GF-D8 (cell line): ENCODE measurements at regions not wholly inside any gene's neighbourhood (a gene's known extent, or its start where the extent isn't known, plus 50 kb on each side); places are given as distances from the start of the nearest gene placed in this dataset.
"Not testable (repeated sequence)": the region's sequence is repeated elsewhere in the genome, so short reads cannot be mapped to it uniquely, and the experiment has no call there.

Experiments used
- DNase-seq: peaks from one replicate; lab custom pipeline; 2025; lab: John Stamatoyannopoulos, UW

DNA sequence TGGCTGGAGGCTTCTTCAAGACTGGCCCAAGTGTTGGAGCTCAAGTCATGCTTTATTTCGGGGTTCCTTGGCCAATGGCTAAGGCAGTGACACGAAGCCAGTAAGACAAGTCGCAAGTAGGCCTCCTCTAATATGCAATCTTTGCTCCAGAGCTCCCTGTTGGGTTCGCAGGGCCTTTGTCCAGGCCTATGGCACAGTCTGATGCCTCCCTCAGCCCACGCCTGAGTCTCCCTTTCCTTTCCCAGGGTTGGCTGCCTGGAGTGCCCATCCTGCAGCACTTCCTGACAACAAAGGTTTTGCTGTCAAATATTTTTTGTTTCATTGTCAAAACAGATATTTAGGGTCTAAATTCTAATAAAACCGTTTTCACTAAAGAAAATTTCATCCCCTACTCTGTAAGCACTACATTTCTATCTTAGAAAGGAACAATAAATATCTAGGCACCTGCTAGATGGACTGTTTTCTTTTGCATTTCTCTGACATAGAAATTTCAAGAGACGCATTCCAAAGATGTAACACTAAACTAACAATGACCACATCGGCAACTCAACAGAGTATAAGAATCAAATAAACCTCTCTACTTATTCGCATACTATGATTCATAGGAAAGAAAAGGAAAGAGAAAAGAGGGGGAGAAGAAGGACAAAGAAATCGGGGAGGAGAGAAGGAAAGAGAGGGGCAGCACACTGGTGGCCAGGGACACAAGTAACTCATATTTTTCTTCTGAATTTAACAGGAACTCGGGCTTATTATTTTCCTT is 393.1 kb upstream of the ATP11B start:
- no peak for DNase-seq

GRCh38 chr3:182400838-182401237 is 392.5 kb upstream of the ATP11B start:
- no peak for DNase-seq

- no peak for DNase-seq
Observed at GRCh38 chr3:182404031-182404430, 389.3 kb upstream of the ATP11B start.

DNA sequence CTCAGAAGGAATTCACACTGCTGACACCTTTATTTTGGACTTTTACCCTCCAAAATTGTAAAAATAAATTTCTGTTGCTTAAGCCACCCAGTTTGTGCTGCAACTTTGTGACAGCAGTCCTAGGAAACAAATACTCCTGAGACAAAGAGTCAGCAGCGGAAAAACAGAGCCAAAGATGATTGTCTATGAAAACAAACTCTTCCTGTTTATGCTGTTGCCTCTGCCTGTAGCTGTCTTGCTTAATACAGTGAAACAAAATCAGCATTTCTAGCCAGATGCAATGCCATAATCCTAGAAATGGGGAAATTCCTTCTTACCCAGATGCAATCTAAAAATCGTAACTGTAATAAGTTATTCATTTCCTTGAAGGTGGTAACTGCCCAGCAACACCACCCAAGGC is 387.5 kb upstream of the ATP11B start:
- DNase-seq, result no peak

DNA sequence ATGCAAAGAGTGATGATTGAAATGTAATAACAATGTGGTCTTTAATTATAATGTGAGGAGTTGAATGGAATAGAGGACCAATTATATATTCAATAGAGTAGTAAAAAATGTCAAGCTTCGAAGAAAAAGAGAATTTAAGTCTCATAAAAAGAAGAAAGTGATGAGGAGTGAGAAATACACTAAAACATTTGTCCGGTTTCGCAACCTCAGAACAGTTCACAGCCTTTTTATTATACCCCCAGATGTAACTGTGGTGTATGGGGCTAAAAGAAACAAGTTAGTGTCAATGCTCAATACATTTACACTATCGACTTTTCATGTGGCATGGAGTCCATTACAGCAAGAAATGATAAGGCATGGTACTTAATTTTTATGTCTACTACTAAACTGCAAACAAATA is 386.5 kb upstream of the ATP11B start:
- no peak for DNase-seq

- no peak for DNase-seq
Observed at GRCh38 chr3:182410051-182410450, 383.3 kb upstream of the ATP11B start.

DNA sequence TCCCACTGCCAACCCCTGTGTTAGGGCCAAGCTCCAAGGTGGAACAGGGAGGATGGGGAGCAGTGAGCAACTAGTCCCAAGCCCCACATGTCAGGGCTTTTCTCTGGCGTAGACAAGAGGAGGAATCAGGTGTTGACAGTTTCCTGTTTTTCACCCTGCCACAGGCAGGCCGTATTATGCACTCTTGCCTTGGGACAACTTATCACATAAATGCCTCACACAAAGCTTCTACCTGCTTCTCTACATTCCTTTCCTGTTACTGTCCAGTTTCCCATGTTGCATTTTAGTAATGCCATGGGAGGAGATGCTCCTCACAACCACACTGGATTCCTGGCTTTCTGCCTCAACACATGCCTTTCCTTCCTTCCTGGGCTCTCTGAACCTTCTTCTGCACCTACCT is 381.2 kb upstream of the ATP11B start:
- no peak for DNase-seq

DNA sequence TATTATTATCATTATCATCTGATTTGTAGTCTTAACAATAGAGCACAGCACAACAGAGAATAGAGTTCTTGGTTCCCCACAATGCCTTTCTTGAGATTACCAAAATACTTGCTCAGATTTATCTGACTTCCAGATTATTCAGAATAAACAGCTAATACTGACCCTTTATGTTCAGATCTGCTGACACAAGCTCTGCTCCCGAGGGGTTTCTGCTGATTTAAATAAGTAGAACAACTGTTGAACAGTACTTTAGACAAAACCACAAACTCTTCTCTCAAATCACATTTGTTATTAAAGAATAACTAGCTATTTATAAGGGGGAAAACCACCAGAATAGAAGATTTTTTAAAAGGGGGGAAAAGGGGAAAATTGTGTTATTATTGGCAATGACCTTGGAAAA is 380.2 kb upstream of the ATP11B start:
- no peak for DNase-seq

DNA sequence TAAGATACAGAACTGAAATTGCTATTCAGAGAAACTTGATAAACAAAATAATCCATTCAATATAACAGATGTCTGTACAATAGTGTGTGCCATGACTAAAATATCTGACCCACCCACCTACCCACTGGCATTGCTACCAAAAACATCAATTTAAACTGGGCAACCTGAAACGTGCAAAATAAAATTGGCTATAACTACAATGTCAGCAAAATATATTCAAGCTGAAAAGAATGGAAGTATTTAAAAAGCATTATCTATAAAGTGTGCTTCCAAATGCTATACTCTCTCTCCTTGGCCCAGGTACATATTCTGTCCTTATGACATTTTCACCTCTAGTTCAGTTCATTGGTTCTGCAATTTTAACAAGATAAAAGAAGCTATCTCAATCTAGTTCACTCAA is 379.6 kb upstream of the ATP11B start:
- no peak for DNase-seq

DNA sequence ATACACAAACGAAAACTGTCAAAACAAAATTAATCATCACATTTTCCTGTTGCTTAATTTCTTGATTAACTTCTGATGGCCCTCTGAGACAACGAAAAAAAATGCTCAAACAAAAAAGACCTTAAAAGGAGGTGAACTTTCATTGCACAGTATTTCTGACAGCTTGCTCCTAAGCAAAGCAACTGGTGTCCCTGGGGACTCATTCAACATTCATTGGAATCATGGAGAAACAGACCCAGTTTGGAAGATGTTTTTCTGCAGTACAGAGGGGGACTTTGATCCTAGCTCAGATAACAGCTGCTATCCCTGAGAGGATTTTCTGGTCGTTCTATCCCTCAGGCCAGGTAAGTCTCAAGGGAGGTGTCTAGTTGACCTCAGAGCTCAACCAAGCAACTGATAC is 378.7 kb upstream of the ATP11B start:
- DNase-seq, result no peak

GRCh38 chr3:182420741-182421140 is 372.6 kb upstream of the ATP11B start:
- no peak for DNase-seq

DNA sequence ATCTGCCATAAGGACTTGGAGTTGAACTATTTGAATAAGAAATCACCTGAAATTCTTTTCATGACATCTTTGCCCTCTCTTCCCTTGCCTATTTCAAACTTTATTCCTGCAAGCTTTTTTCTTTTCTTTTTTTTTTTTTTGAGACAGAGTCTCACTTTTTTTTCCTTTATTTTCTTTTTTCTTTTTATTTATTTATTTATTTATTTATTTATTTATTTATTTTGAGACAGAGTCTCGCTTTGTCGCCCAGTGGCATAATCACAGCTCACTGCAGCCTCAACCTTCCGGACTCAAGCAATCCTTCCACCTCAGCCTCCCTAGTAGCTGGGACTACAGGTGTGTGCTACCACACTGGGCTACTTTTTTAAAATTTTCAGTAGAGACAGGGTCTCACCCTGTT is 369.3 kb upstream of the ATP11B start:
- DNase-seq, result no peak

DNA sequence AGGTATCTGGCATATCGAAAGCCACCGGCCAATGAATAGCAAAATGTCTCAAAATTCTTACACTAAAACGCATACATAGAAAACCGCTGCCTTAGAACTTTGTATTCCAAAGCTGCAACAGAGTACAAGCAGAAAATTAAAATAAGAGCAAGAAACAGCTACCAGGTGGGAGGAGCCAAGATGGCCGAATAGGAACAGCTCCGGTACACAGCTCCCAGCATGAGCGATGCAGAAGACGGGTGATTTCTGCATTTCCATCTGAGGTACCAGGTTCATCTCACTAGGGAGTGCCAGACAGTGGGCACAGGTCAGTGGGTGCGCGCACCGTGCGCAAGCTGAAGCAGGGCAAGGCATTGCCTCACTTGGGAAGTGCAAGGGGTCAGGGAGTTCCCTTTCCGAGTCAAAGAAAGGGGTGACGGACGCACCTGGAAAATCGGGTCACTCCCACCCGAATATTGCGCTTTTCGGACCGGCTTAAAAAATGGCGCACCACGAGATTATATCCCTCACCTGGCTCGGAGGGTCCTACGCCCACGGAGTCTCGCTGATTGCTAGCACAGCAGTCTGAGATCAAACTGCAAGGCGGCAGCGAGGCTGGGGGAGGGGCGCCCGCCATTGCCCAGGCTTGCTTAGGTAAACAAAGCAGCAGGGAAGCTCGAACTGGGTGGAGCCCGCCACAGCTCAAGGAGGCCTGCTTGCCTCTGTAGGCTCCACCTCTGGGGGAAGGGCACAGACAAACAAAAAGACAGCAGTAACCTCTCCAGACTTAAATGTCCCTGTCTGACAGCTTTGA is 367.2 kb upstream of the ATP11B start:
- DNase-seq, result not testable (repeated sequence)

- DNase-seq, result not testable (repeated sequence)
Observed at GRCh38 chr3:182431972-182432371, 361.3 kb upstream of the ATP11B start.

DNA sequence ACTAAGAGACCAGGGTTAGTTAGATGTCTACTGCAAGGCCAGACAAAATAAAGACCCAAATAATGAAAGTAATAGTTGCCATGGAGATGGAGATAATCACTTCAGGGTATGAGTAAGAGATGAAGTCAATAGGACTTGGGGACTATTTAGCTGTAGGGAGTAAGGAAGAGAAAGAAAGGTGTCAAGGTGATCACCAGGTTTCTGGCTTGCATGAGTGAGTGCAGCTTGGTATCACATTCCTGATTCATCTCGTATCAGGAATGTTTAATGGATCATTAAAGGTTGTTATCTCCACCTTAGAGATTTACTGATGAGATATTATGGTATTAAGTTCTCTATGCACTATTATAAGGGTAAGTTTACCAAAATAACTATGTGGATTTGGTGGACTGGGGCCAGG is 357.4 kb upstream of the ATP11B start:
- DNase-seq, result no peak

DNA sequence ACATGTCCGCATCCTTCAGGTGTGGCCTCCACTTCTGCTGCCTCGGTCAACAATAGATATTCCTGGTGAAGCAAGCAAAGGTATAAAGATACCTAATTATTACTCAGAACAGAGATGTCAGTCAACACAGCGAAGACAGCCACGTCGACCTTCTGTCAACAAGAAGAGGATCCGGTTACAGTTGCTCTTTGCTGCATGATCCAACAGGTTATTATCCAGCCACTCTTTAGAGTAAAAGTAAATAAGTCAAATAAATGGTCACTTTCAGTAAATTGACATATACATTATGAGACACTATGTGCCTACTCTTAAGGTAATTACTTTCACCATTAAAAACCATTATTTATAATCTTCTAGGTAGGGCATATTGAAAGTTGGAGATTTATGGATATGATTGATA is 356.8 kb upstream of the ATP11B start:
- DNase-seq, result no peak

DNA sequence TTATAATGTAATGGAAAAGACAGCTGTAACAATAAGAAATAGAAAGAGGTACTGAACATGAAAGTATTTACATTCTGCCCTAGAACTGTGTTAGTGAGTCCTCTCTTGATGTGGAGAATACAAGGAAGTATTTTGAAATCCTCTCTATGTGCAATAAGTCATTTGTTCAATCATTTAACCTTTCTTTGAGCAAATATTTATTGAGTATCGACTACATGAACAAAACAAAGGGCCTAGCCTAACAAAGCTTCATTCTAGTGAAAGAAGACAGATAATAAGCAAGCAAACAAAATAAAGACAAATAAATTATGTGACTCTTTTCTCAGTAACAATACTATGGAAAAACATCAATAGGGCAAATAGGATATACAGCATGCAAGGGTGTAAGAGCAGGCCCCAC is 354.9 kb upstream of the ATP11B start:
- DNase-seq, result no peak

DNA sequence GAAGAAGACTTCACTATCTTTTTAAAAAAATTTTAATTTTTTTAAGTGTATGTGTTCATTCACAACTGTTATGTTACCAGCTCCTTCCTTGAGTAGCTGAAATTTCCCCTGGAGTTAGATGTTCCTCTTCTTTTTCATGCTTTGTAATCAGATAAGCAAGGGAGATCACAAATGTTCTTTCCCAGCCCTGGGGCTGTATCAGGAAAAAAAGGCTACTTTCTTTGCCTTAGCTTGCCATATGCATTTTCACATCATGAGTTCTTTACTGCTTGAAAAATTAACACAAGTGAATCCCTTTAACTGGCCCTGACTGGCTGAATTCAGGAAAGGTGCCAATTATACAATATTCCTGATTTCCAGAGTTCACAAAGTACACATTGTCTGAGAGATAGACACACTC is 353.2 kb upstream of the ATP11B start:
- no peak for DNase-seq

- no peak for DNase-seq
Observed at GRCh38 chr3:182445576-182445975, 347.7 kb upstream of the ATP11B start.

DNA sequence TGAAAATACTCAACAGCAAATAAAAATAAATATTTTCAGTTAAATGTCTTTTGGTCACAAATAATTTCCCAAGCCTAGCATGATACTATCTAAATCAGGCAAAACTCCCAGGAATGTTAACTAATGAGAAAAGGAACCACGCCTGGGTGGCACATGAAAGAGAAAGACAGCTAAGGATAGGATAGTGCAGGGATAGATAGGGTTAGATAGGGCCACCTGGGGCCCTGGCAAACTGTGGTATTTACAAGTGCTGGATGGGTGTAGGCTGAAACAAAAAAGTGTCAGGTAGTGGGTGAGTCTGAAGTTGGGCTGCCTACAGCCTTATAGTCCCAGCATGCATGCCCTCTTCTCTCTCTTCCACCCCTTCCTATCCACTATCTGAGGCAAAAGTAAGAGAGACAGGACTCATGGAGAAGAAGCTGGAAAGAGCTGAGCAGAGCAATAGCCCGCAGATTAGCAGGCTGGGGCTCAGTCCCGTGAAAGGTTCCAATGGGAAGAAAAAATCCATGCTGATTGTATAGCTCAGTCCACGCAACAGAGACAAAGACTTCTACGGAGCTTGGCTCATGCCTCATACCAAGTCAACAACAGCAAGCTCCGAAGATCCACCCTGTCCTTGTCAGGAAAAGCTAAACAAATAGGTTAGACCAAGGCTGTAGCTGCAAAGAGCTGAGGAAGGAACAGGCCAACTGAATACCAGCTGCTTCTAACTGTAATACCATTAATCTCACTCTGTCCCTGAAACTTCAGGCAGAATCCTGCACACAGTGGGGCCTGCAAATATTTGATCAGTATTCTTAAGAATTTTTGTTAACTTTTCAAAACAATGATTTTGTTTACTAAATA is 342.1 kb upstream of the ATP11B start:
- DNase-seq, result no peak

- no peak for DNase-seq
Observed at GRCh38 chr3:182451871-182452270, 341.4 kb upstream of the ATP11B start.

GRCh38 chr3:182455011-182455410 is 338.3 kb upstream of the ATP11B start:
- DNase-seq, result no peak

DNA sequence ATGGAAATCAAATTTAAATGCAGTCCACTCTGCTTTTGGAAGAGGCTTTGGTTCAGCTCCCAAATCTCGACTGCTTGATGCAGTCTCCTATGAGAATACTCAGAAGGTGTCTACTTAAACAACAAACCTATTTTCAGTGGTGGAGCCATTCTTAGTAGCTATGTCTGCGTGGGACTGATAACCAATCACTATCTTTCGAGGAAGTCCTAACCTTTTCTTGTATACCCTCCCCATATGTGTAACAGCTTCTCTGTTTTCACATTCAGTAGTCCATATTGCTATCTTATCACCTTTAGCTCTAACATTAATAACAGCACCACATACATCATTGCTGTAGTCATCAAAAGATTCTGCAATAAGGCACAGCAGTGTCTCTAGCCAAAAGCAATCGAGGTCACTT is 333.0 kb upstream of the ATP11B start:
- DNase-seq, result no peak
